ENCODE measurements at regions not wholly inside any gene's neighbourhood (a gene's known extent, or its start where the extent isn't known, plus 50 kb on each side); places are given as distances from the start of the nearest gene placed in this dataset.

DNA sequence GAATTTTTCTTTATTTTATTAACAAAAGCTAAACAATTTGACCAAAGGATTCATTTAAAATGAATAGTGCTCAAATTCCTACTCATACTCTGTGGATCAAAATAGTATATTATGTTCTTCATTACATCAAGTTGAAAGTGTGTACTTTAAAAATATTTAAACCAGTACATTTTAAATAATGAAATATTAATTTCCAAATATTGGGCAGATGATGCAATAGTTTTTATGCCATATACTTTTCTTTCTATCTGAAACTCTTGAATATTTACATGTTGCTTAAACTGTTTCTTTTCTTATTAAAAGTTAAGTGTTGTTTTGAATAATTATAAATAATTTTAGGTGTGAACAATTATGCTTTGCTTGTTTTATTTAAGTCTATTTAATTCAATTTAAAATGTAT, 144.7 kb upstream of the TMPRSS15 start:
- Histone ChIP-seq H4K20me1 (ENCODE audit: insufficient read depth, low read length) (no peaks in the 10 kb centered on the region), H3K4me1 (ENCODE audit: insufficient read depth, low read length) (no peaks in the 10 kb centered on the region), H3K4me2 (ENCODE audit: insufficient read depth, low read length) (no peak overlapping the region), H3K27me3 (ENCODE audit: insufficient read depth, low read length, poor library complexity) (no peaks in the 10 kb centered on the region), H3K9ac (ENCODE audit: low read depth, low read length) (no peak overlapping the region), H3K4me3 (ENCODE audit: low read depth in 1 of 2, low read length in 2 of 2) (no peak overlapping the region), H3K9me3 (ENCODE audit: insufficient read depth, low read length, severe bottlenecking) (no peaks in the 10 kb centered on the region), H3K27ac (ENCODE audit: low read length) (no peak overlapping the region), H2AFZ (ENCODE audit: low read depth, low read length) (no peak overlapping the region), H3K36me3 (ENCODE audit: insufficient read depth, low read length) (no peaks in the 10 kb centered on the region), H3K79me2 (ENCODE audit: insufficient read depth, low read length) (no peaks in the 10 kb centered on the region)
- ATAC-seq (ENCODE audit: insufficient read depth, low read depth) (no peak), DNase-seq (no peak)
- TF ChIP-seq, protein P1, sequence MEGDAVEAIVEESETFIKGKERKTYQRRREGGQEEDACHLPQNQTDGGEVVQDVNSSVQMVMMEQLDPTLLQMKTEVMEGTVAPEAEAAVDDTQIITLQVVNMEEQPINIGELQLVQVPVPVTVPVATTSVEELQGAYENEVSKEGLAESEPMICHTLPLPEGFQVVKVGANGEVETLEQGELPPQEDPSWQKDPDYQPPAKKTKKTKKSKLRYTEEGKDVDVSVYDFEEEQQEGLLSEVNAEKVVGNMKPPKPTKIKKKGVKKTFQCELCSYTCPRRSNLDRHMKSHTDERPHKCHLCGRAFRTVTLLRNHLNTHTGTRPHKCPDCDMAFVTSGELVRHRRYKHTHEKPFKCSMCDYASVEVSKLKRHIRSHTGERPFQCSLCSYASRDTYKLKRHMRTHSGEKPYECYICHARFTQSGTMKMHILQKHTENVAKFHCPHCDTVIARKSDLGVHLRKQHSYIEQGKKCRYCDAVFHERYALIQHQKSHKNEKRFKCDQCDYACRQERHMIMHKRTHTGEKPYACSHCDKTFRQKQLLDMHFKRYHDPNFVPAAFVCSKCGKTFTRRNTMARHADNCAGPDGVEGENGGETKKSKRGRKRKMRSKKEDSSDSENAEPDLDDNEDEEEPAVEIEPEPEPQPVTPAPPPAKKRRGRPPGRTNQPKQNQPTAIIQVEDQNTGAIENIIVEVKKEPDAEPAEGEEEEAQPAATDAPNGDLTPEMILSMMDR (IDR thresholded peaks at IDR 0.05; ENCODE audit: borderline replicate concordance, extremely low read depth, low read length, poor library complexity, severe bottlenecking) = no peak
- TF ChIP-seq EZH2 (IDR thresholded peaks at IDR 0.05; ENCODE audit: borderline replicate concordance, low read depth, low read length, severe bottlenecking) = no peak

DNA sequence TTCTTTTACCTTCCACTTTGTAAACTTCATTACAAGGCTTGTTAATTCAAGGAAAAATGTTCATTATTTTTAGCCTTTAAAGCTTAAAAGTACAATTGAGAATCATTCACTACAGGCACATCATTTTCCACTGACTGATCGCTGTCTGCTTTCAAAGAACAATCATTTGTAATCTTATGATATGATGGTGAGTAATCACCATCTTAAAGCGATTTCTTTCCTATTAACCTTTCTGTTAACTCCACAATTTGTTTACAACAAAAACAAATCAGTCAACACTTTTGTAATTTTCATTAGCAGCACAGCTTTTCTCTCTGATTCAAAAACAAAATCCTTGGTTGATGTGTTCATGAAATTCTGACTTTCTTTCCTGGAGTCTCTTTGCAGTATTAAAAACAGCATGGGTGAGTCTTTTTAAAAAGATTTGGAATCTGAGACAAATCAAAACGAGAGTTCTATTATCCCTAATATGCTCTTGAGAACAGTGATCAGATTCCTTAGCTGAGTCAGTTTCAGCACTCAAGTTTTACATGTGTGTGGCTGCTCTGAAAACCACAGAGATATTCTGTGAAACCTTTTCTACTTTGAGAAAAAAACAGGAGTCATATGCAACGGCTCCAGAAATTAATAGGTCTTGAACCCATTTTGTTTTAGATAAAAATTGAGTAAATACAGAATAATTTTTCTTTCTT, 145.8 kb upstream of the TMPRSS15 start:
- Histone ChIP-seq H3K9ac (ENCODE audit: low read depth, low read length) (no peak overlapping the region), H3K4me2 (ENCODE audit: insufficient read depth, low read length) (no peak overlapping the region), H3K4me1 (ENCODE audit: insufficient read depth, low read length) (no peaks in the 10 kb centered on the region), H3K79me2 (ENCODE audit: insufficient read depth, low read length) (no peaks in the 10 kb centered on the region), H4K20me1 (ENCODE audit: insufficient read depth, low read length) (no peaks in the 10 kb centered on the region), H3K4me3 (ENCODE audit: low read depth in 1 of 2, low read length in 2 of 2) (no peak overlapping the region; a peak in 1 of 4 replicates), H3K9me3 (ENCODE audit: insufficient read depth, low read length, severe bottlenecking) (no peaks in the 10 kb centered on the region), H3K27me3 (ENCODE audit: insufficient read depth, low read length, poor library complexity) (no peaks in the 10 kb centered on the region), H3K27ac (ENCODE audit: low read length) (no peak overlapping the region), H2AFZ (ENCODE audit: low read depth, low read length) (no peak overlapping the region), H3K36me3 (ENCODE audit: insufficient read depth, low read length) (no peaks in the 10 kb centered on the region)
- TF ChIP-seq, protein P1 (IDR thresholded peaks at IDR 0.05; ENCODE audit: borderline replicate concordance, extremely low read depth, low read length, poor library complexity, severe bottlenecking) = no peak
- no peak for TF ChIP-seq EZH2 (IDR thresholded peaks at IDR 0.05; ENCODE audit: borderline replicate concordance, low read depth, low read length, severe bottlenecking)
- ATAC-seq (ENCODE audit: insufficient read depth, low read depth) = no peak
- DNase-seq = no peak

DNA sequence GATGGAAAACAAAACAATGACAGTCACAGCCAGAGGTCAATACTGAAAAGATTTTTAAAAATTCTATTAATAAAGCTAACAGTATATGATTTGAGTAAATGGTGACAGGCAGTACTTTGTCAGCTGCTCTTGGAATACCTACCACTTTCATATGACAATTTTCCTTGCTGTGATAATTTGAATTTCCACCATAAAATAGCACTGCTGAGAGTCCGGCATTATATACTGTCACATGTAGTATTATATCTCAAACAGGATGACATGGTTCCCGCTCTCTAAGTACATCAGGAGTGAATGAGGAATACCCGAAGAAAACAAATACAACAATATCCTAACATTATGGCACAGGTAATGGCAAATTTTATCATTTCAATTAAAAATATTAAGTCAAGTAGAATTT, 146.8 kb upstream of the TMPRSS15 start:
- H2AFZ ChIP-seq (ENCODE audit: low read depth, low read length) = no peak overlapping the region
- H3K9me3 ChIP-seq (ENCODE audit: insufficient read depth, low read length, severe bottlenecking) = no peaks in the 10 kb centered on the region
- no peak overlapping the region for H3K27ac ChIP-seq (ENCODE audit: low read length)
- no peaks in the 10 kb centered on the region for H3K79me2 ChIP-seq (ENCODE audit: insufficient read depth, low read length)
- no peaks in the 10 kb centered on the region for H3K27me3 ChIP-seq (ENCODE audit: insufficient read depth, low read length, poor library complexity)
- H3K36me3 ChIP-seq (ENCODE audit: insufficient read depth, low read length) = no peaks in the 10 kb centered on the region
- no peaks in the 10 kb centered on the region for H3K4me1 ChIP-seq (ENCODE audit: insufficient read depth, low read length)
- no peaks in the 10 kb centered on the region for H4K20me1 ChIP-seq (ENCODE audit: insufficient read depth, low read length)
- DNase-seq (no peak), ATAC-seq (ENCODE audit: insufficient read depth, low read depth) (no peak)
- no peak overlapping the region for H3K4me3 ChIP-seq (ENCODE audit: low read depth in 1 of 2, low read length in 2 of 2)
- no peak overlapping the region for H3K9ac ChIP-seq (ENCODE audit: low read depth, low read length)
- TF ChIP-seq, protein P1 (IDR thresholded peaks at IDR 0.05; ENCODE audit: borderline replicate concordance, extremely low read depth, low read length, poor library complexity, severe bottlenecking) = no peak
- TF ChIP-seq EZH2 (IDR thresholded peaks at IDR 0.05; ENCODE audit: borderline replicate concordance, low read depth, low read length, severe bottlenecking) = no peak
- no peak overlapping the region for H3K4me2 ChIP-seq (ENCODE audit: insufficient read depth, low read length)

All from DND-41 (cell line).